ENCODE measurements at regions not wholly inside any gene's neighbourhood (a gene's known extent, or its start where the extent isn't known, plus 50 kb on each side); places are given as distances from the start of the nearest gene placed in this dataset.
A peak's percentile ranks its signal among the peaks of the same experiment; 100 is the strongest.

DNA sequence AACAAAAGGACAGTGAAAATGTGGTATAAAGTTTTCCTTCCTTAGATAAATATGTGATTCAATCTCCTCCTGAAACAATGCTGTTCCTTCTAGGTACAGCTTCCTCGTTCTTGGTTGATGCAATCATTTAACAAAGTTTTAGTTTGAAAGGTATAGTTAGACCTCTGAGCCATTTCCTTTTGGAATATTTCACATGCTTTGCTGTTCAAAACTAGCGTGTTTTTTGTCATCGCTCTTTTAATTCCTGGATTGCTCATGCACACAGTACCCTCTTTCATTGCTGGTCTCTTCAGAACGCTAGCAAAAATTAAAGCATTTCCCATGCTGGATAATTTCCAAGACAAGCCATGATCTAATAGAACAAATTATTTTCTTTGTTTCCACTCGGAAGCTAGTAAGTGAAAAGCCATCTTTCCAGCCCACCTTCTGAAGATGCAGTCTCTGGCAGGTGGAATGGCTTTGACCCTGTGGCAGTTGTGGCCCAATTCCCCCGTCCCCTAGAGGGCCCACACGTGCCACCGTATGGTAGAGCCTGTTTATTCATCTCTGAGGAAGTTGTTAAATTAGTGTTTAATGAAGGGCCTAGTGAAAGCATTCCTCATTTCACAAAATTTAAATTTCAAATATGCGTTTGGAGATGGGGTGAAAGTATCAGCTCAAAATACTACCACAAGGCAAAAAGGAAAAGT is 1040.6 kb upstream of the SLC10A2 start:
- no peak overlapping the region for H3K4me3 ChIP-seq (ENCODE audit: low read depth, low read length)
- TF ChIP-seq CTCF (IDR thresholded peaks at IDR 0.05; ENCODE audit: control insufficient read depth, extremely low read depth, insufficient read depth) = peak; percentile 31; the same call in 1 of the 2 replicates
- DNase-seq (ENCODE audit: low read depth) = no peak

DNA sequence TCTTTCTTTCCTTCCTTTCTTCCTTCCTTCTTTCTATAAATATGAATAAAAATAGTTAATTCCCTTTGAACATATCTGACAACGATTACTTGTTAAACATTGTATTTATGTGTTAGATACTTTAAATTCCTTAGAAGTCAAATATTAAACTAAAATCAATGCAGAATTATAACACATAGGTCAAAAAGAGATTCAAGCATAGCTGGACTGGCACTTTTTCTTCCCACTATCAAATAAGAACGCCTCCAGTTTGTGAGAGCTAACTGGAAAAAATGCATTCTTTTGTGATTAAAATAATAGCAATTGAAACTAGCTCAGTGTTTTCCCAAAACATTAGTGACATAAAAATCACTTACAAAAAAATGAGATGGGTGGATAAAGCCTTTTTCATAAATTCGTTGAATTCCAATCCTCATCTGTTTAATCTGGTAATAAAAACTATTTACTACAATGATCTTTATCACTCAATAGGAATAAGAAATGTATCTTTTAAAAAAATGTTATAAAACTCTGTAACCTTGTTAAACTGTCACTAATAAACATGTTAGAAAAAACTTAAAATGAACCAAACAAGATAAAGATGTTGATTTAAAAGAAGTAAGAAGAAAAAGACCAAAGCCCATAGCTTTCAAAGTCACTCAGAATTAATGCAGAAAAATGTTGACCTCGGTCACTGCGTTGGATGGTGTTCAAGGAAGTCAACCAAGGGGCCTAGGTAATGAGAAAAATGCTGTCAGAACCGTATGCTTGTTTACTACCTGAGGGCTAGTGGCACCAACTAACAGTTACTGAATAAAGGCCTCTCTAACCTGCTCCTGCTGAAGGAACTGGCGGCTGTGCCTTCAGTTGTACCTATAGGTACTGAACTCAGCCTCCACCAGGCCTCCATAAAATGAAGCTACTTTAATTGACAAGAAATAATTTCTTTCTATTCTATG is 1039.5 kb upstream of the SLC10A2 start:
- no peak for TF ChIP-seq CTCF (IDR thresholded peaks at IDR 0.05; ENCODE audit: control insufficient read depth, extremely low read depth, insufficient read depth)
- no peak overlapping the region for H3K4me3 ChIP-seq (ENCODE audit: low read depth, low read length)
- DNase-seq (ENCODE audit: low read depth) = no peak

- no peak for DNase-seq (ENCODE audit: low read depth)
- no peak for TF ChIP-seq CTCF (IDR thresholded peaks at IDR 0.05; ENCODE audit: control insufficient read depth, extremely low read depth, insufficient read depth)
- H3K4me3 ChIP-seq (ENCODE audit: low read depth, low read length) = no peak overlapping the region
Measured at GRCh38 chr13:104099750-104100149, 1033.5 kb upstream of the SLC10A2 start.

GRCh38 chr13:104098421-104098820 is 1032.2 kb upstream of the SLC10A2 start:
- no peak overlapping the region for H3K4me3 ChIP-seq (ENCODE audit: low read depth, low read length)
- TF ChIP-seq CTCF (IDR thresholded peaks at IDR 0.05; ENCODE audit: control insufficient read depth, extremely low read depth, insufficient read depth) = no peak
- no peak for DNase-seq (ENCODE audit: low read depth)

- no peak for DNase-seq (ENCODE audit: low read depth)
- no peak overlapping the region for H3K4me3 ChIP-seq (ENCODE audit: low read depth, low read length)
- no peak for TF ChIP-seq CTCF (IDR thresholded peaks at IDR 0.05; ENCODE audit: control insufficient read depth, extremely low read depth, insufficient read depth)
Measured at GRCh38 chr13:104086759-104087158, 1020.5 kb upstream of the SLC10A2 start.

GRCh38 chr13:104086210-104086609 is 1020.0 kb upstream of the SLC10A2 start:
- TF ChIP-seq CTCF (IDR thresholded peaks at IDR 0.05; ENCODE audit: control insufficient read depth, extremely low read depth, insufficient read depth) = no peak
- no peak for DNase-seq (ENCODE audit: low read depth)
- no peak overlapping the region for H3K4me3 ChIP-seq (ENCODE audit: low read depth, low read length)

Measured in LNCaP clone FGC (cell line).